ENCODE measurements at regions not wholly inside any gene's neighbourhood (a gene's known extent, or its start where the extent isn't known, plus 50 kb on each side); places are given as distances from the start of the nearest gene placed in this dataset.
"Not testable (repeated sequence)": the region's sequence is repeated elsewhere in the genome, so short reads cannot be mapped to it uniquely, and the experiment has no call there.

- DNase-seq (ENCODE audit: low spot score) (no peak), FAIRE-seq (no peak)
Measured at GRCh38 chr3:151675858-151676615, 57.7 kb upstream of the AADACL2 start.

GRCh38 chr3:151673974-151674373 is 59.8 kb upstream of the AADACL2 start:
- DNase-seq (ENCODE audit: low spot score): no peak
- no peak for FAIRE-seq

- DNase-seq (ENCODE audit: low spot score); FAIRE-seq: not testable (repeated sequence)
Measured at GRCh38 chr3:151667762-151668161, 66.0 kb upstream of the AADACL2 start.

GRCh38 chr3:151660885-151661284 is 72.8 kb upstream of the AADACL2 start:
- DNase-seq (ENCODE audit: low spot score) (no peak), FAIRE-seq (no peak)

- FAIRE-seq: no peak
- DNase-seq (ENCODE audit: low spot score): no peak
Measured at GRCh38 chr3:151644986-151645385, 88.7 kb upstream of the AADACL2 start.

GRCh38 chr3:151644020-151644620 is 89.6 kb upstream of the AADACL2 start:
- no peak for DNase-seq (ENCODE audit: low spot score)
- FAIRE-seq: no peak

- FAIRE-seq: no peak
- no peak for DNase-seq (ENCODE audit: low spot score)
Measured at GRCh38 chr3:151639418-151639740, 94.3 kb upstream of the AADACL2 start.

GRCh38 chr3:151638555-151639417 is 94.9 kb upstream of the AADACL2 start:
- FAIRE-seq (no peak), DNase-seq (ENCODE audit: low spot score) (no peak)

GRCh38 chr3:151635905-151636304 is 97.8 kb upstream of the AADACL2 start:
- no peak for FAIRE-seq
- no peak for DNase-seq (ENCODE audit: low spot score)

- no peak for FAIRE-seq
- no peak for DNase-seq (ENCODE audit: low spot score)
Measured at GRCh38 chr3:151631946-151632345, 101.8 kb upstream of the AADACL2 start.

GRCh38 chr3:151630938-151631441 is 102.7 kb upstream of the AADACL2 start:
- FAIRE-seq (no peak), DNase-seq (ENCODE audit: low spot score) (no peak)

- FAIRE-seq (no peak), DNase-seq (ENCODE audit: low spot score) (no peak)
Measured at GRCh38 chr3:151630035-151630434, 103.7 kb upstream of the AADACL2 start.

- DNase-seq (ENCODE audit: low spot score) (no peak), FAIRE-seq (no peak)
Measured at GRCh38 chr3:151625586-151625985, 108.1 kb upstream of the AADACL2 start.

- no peak for FAIRE-seq
- no peak for DNase-seq (ENCODE audit: low spot score)
Measured at GRCh38 chr3:151625086-151625485, 108.6 kb upstream of the AADACL2 start.

- DNase-seq (ENCODE audit: low spot score) (no peak), FAIRE-seq (no peak)
Measured at GRCh38 chr3:151620071-151620470, 113.7 kb upstream of the AADACL2 start.

GRCh38 chr3:151615464-151615863 is 118.3 kb upstream of the AADACL2 start:
- FAIRE-seq: no peak

GRCh38 chr3:151612115-151612514 is 121.6 kb upstream of the AADACL2 start:
- DNase-seq (ENCODE audit: low spot score) (no peak), FAIRE-seq (no peak)

More at GRCh38 chr3:151615464-151615863, 118.3 kb upstream of the AADACL2 start:
- DNase-seq (ENCODE audit: low spot score): no peak

- FAIRE-seq: no peak
Measured at GRCh38 chr3:151611419-151611818, 122.3 kb upstream of the AADACL2 start.

GRCh38 chr3:151609491-151609890 is 124.2 kb upstream of the AADACL2 start:
- no peak for DNase-seq (ENCODE audit: low spot score)
- no peak for FAIRE-seq

More at GRCh38 chr3:151611419-151611818, 122.3 kb upstream of the AADACL2 start:
- no peak for DNase-seq (ENCODE audit: low spot score)

- no peak for FAIRE-seq
Measured at GRCh38 chr3:151604891-151605290, 128.8 kb upstream of the AADACL2 start.

GRCh38 chr3:151600783-151601182 is 132.9 kb upstream of the AADACL2 start:
- no peak for DNase-seq (ENCODE audit: low spot score)
- FAIRE-seq: no peak

More at GRCh38 chr3:151604891-151605290, 128.8 kb upstream of the AADACL2 start:
- no peak for DNase-seq (ENCODE audit: low spot score)

- FAIRE-seq (no peak), DNase-seq (ENCODE audit: low spot score) (no peak)
Measured at GRCh38 chr3:151599103-151599672, 134.5 kb upstream of the AADACL2 start.
